ENCODE measurements at regions not wholly inside any gene's neighbourhood (a gene's known extent, or its start where the extent isn't known, plus 50 kb on each side); places are given as distances from the start of the nearest gene placed in this dataset.

DNA sequence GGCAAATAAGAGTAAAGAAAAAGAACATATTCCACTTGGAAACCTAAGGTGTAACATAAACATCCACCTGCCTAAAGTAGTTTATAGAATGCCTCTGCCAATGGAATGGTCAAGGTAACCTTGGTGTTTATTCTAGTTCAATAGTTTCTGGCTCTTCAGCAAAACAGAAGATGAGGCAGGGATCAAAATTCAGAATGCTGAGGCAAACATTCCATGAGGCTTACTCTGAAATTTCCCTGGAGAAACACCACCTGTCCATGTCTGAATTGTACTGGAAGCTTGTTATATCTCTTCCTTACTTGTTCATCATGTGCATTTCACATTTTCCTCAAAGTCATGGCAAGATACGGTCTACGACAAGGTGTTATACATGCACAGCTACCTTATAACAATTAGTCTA, 1862.4 kb upstream of the ACO1 start:
- TF ChIP-seq POLR2A (IDR thresholded peaks at IDR 0.05) = no peak
- TF ChIP-seq, protein P1, sequence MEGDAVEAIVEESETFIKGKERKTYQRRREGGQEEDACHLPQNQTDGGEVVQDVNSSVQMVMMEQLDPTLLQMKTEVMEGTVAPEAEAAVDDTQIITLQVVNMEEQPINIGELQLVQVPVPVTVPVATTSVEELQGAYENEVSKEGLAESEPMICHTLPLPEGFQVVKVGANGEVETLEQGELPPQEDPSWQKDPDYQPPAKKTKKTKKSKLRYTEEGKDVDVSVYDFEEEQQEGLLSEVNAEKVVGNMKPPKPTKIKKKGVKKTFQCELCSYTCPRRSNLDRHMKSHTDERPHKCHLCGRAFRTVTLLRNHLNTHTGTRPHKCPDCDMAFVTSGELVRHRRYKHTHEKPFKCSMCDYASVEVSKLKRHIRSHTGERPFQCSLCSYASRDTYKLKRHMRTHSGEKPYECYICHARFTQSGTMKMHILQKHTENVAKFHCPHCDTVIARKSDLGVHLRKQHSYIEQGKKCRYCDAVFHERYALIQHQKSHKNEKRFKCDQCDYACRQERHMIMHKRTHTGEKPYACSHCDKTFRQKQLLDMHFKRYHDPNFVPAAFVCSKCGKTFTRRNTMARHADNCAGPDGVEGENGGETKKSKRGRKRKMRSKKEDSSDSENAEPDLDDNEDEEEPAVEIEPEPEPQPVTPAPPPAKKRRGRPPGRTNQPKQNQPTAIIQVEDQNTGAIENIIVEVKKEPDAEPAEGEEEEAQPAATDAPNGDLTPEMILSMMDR (IDR thresholded peaks at IDR 0.05) = no peak

All from lower leg skin (tissue), 3 donors.